GM18519 (cell line): ENCODE measurements at regions not wholly inside any gene's neighbourhood (a gene's known extent, or its start where the extent isn't known, plus 50 kb on each side); places are given as distances from the start of the nearest gene placed in this dataset.

ENCODE experiments used
- ATAC-seq: cut with Tn5 transposase; IDR thresholded peaks from one replicate; pipeline ENCODE4 v1.9.1; 2021; ENCODE audit warnings: mild to moderate bottlenecking, moderate library complexity; ENCODE audit not compliant: unreplicated experiment, low FRiP score

DNA sequence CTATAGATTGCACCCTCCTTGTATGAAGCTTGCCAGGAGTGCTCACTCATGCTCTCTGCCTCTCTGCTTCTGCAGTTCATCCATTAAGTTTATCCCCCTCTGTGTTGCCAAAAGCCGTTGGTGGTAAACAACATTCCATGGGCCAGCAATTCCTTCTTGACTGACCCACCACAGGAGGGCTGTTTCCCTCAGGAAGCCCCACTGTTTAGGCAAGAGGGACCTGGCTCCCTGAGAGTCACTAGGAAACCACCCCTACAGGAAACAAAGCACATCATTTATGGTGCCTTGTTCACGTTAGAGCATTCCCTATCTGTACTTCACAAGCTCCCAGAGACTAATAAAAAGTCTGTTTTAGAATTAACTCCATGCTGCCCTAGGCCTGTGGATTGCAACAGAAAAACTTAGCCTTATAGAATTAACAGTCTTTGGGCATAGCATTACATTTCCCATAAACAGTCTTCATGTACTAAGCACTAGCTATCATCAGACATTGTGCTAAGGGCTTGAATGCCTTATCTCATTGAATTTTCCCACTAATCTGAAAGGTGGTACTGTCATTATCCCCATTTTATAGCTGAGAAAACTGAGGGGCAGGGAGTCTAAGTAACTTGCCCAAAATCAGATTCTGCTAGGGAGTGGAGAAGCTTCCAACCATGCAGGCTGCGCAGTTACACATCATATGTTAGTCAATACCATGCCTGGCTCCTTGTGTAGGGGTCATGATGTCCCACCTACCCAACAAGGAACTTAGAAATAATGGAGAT lies 149.9 kb downstream of the SHQ1 start:
- ATAC-seq: no peak

DNA sequence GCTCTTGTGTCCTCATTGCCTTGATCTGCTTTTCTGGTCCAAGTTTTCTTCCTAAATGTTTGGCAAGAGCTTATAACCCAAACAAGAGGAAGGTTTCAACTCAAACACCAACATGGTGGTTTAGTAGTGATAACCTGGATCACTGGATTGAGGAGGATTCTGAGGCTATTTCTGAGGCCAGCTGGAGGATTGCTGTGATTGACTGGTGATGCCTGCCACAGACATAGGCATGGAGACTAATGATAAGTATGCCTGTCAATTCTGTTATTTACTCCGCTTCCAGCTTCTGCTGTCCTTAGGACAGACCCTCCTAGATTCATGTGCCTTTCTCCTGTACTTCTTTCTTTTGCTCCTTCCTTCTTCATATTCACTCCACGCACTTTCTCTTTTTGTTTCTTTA lies 150.5 kb downstream of the SHQ1 start:
- no peak for ATAC-seq

- no peak for ATAC-seq
Observed at GRCh38 chr3:72696815-72697214, 151.4 kb downstream of the SHQ1 start.

- ATAC-seq: no peak
Observed at GRCh38 chr3:72694398-72694797, 153.8 kb downstream of the SHQ1 start.

GRCh38 chr3:72692990-72693389 lies 155.3 kb downstream of the SHQ1 start:
- ATAC-seq: no peak

DNA sequence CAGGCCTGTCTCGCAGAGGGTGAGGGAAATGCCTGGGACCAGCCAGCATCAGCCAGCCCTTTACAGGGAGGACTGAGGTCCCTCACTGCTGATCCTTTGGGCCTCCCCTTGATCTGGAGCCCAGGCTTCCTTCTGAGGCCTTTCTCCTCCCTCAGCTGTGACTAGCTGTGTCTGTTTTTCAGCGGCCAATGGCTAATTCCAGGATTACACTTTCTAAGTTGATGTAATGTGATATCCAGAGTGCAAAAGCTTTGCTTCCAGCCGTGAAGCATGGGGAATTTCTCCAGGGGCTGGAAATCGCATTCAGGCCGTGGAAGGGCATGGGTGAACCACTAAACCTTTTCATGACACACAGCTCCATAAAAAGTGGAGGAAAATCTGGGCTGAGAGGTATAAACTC lies 157.6 kb downstream of the SHQ1 start:
- no peak for ATAC-seq

GRCh38 chr3:72682936-72683452 lies 165.3 kb downstream of the SHQ1 start:
- ATAC-seq: peak; percentile 54

GRCh38 chr3:72681598-72681997 lies 166.6 kb downstream of the SHQ1 start:
- no peak for ATAC-seq

- ATAC-seq: no peak
Observed at GRCh38 chr3:72680766-72681165, 167.5 kb downstream of the SHQ1 start.

DNA sequence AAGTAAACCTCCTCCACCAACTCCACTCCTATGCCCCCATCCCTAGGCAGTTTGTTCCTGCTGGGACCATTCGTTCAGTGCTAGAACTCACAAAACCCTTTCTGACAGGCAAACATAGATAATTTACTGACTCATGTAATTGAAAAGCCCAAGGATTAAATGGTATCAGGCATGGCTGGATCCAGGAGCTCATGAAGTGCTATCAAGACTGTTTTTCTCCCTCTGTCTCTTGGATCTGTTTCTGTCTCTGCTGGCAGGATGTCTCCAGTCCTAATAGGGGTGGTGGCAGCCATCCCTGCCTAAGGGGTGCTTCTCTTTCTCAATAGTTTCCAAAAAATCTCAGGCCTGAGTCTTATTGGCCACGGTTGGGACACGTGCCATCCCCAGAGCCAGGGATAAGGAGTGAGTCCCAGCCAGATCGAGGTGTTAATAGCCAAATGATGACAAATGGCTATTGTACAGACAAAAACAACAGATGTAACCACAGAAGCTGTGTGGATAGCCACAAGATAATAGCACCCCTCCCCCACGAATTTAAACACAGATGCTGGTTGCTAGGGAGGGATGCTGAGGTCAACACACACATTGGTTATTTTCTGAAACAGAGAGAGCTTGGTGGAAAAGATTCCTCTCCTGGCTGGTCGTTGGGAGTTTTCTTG lies 168.6 kb downstream of the SHQ1 start:
- no peak for ATAC-seq

DNA sequence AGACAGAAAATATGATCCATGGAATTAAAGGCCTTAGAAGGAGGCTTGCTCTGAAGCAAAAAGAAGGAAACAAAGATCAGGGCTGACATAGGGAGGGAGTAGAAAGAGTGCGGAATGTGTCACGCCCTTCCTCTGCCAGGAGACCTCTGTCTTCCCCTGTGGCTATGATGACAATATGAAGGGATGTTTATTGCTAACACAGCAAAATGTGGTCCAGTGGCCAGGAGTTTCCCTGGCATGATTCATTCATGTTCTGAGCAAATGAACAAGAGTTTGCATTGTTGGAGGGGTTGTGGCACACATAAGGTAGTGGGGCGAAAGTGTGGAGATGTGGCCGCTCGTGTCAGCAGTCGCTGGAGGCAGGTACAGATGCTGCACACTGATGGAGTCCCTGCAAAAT lies 169.4 kb downstream of the SHQ1 start:
- no peak for ATAC-seq

- ATAC-seq: no peak
Observed at GRCh38 chr3:72678380-72678779, 169.9 kb downstream of the SHQ1 start.

DNA sequence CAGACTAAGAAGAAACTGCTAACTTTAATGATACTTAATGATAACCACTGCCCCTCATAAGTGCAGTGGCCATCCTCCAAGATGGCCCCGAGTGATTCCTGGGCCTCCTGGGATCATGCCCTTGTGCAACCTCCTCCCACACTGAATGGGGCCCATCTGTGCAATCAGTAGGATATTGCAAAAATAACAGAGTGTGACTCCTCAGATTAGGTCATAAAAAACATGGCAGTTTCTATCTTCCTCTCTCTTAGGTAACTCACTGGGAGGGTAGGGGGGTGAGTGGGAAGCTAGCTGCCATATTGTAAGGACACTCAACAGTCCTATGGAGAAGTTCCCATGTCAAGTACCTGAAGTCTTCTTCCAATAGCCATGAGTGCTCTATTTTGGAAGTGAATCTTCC lies 173.0 kb downstream of the SHQ1 start:
- ATAC-seq: no peak

DNA sequence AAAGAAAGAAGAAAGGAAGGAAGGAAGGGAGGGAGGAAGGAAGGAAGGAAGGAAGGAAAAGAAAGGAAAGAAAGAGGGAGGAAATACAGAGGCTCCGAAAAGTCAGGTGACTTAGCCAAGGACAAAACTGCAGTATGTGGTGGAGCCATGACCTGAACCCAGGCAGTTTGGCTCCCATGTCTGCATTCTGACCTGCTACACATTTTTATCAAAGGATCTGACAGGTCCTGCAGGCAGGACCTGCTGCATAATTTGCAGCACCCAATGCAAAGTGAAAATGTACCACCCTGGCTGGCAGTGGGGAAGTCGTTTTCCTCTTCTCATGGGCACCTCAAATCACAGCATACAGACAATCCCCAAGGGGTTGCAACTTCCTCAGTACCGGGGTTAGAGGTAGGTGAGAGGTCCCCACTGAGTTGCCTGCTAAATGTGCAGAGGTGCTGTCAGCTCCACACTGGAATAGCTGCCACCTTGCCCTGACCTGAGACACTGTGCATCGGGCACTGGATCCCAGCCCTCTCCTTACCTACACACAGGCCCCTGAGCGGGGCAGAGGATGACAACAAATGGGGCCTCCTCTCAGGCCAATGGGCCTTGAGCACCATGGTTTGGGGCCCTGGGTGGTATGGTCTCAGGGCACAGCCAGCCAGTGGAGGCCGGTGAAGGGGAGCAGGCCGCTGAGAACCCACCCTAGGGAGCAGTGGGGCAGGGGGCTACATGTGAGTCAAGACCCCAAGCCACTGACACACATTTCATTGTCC lies 175.1 kb downstream of the SHQ1 start:
- ATAC-seq: no peak

- no peak for ATAC-seq
Observed at GRCh38 chr3:72669224-72669623, 179.0 kb downstream of the SHQ1 start.

GRCh38 chr3:72666447-72666755 lies 181.8 kb downstream of the SHQ1 start:
- ATAC-seq: no peak

GRCh38 chr3:72665701-72666446 lies 182.4 kb downstream of the SHQ1 start:
- ATAC-seq: no peak

GRCh38 chr3:72665103-72665502 lies 183.1 kb downstream of the SHQ1 start:
- ATAC-seq: no peak

DNA sequence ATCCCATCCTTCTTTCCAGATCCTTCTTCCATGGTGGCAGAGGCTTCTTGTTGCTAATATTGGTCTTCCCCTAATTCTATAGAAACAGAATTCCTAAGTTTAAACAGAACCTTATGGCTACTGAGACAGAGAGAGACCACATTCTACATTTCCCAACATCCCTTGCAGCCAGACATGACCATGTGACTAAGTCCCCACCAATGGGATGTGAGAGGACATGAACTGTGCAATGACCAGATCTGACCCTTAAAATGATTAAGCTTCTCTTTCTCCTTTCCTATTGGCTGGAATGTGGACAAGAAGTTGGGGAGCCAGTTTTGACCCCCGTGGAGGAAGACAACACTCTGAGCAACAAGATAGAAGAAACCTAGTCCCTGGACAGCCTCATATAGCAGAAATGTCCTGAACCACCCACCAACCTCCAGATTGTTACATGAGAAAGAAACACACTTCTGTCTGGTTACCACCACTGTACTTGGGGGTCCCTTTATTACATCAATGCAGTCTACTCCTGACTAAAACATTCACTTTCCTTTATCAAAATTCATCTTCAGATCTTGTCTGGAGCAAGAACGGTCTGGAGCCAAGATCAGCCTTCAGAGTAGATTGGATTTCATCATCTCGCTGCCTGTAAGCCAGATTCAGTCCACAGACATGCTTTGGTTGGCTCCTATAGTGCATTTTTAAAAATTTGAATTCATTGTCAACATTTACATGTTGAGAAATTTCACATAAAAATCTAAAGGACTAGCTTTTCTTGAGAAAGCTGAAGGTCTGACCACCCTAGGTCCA lies 183.9 kb downstream of the SHQ1 start:
- ATAC-seq: no peak

DNA sequence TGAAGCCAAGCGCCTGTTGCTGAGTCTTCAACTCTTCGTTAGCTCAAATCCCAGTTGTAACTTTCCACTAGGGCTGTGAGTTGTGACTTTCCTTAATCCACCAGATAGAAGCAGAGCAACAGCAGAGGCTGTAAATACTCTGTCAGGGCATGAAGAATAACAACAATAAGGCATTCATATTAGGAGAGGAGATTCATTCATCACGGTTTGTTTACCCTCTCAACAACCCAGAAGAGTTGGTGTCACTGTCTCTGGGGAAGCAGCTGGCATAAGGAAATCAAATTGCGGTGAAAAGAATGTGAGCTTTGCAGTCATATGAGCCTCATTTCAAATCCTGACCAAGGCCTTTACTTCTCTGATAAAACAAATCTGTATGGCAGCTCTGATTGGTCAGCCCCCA lies 184.8 kb downstream of the SHQ1 start:
- ATAC-seq: no peak
